ENCODE measurements at regions not wholly inside any gene's neighbourhood (a gene's known extent, or its start where the extent isn't known, plus 50 kb on each side); places are given as distances from the start of the nearest gene placed in this dataset.
"Not testable (repeated sequence)": the region's sequence is repeated elsewhere in the genome, so short reads cannot be mapped to it uniquely, and the experiment has no call there.

DNA sequence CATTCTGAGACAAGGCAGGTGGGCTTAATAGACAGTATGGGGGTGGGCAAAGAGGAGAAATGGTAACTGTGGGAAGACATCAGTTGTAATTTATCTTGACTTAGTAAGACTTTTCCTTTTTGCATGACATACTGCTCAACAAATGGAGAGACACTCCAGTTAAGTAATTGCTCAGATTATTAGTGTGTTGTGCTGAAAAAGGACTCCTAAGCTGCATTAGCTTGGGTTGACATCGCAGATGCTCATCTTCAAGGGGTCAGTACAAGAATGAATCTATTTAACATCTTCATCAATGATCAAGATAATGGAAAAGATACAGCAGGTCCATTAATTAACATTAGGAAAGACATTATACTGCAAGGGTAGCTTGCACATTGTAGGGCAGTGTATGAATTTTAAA lies 181.1 kb upstream of the ELAVL2 start:
- ChIA-PET POLR2A (no interaction called here), CTCF (no interaction called here)

DNA sequence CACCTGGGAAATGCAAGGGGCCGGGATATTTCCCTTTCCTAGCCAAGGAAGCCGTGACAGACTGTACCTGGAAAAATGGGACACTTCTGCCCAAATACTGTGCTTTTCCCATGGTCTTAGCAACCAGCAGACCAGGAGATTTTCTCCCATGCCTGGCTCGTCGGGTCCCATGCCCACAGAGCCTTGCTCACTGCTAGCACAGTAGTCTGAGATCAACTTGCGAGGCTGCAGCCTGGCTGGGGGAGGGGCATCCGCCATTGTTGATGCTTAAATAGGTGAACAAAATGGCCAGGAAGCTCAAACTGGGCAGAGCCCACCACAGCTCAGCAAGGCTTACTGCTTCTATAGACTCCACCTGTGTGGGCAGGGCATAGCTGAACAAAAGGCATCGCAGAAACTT lies 165.8 kb upstream of the ELAVL2 start:
- POLR2A ChIA-PET; DNase-seq (ENCODE audit: low read depth); H3K36me3 ChIP-seq (ENCODE audit: control insufficient read depth, insufficient read depth, low read length); H3K27me3 ChIP-seq (ENCODE audit: control insufficient read depth, insufficient read depth, low read length); H3K4me3 ChIP-seq (ENCODE audit: low read depth, low read length); CTCF ChIA-PET: not testable (repeated sequence)

More for the DNA sequence above, 181.1 kb upstream of the ELAVL2 start:
- TF ChIP-seq, protein P1, sequence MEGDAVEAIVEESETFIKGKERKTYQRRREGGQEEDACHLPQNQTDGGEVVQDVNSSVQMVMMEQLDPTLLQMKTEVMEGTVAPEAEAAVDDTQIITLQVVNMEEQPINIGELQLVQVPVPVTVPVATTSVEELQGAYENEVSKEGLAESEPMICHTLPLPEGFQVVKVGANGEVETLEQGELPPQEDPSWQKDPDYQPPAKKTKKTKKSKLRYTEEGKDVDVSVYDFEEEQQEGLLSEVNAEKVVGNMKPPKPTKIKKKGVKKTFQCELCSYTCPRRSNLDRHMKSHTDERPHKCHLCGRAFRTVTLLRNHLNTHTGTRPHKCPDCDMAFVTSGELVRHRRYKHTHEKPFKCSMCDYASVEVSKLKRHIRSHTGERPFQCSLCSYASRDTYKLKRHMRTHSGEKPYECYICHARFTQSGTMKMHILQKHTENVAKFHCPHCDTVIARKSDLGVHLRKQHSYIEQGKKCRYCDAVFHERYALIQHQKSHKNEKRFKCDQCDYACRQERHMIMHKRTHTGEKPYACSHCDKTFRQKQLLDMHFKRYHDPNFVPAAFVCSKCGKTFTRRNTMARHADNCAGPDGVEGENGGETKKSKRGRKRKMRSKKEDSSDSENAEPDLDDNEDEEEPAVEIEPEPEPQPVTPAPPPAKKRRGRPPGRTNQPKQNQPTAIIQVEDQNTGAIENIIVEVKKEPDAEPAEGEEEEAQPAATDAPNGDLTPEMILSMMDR (IDR thresholded peaks at IDR 0.05; ENCODE audit: insufficient read depth, low read depth, low read length), result no peak
- Histone ChIP-seq H3K36me3 (ENCODE audit: control insufficient read depth, insufficient read depth, low read length) (no peaks in the 10 kb centered on the region), H3K4me3 (ENCODE audit: low read depth, low read length) (no peak overlapping the region), H3K27me3 (ENCODE audit: control insufficient read depth, insufficient read depth, low read length) (no peaks in the 10 kb centered on the region)
- no peak for DNase-seq (ENCODE audit: low read depth)

DNA sequence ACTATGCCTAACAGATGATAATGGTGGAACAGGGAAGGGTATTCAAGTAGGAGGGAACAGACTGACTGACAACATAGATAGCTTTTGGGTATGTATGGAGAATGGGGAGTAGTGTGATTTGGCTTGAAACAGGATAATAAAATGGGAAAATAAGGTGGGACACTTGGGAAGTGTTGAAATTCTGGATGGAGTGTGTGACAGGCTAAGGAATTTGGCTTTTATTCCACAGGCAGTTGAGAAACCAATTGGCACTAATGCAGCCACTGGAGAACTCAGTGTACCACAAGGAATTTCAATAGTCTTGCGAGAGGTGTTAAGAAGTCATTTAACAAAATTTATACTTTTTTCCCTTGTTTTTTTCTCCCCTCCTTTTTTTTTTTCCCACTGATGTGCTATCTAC lies 153.5 kb upstream of the ELAVL2 start:
- no peak for DNase-seq (ENCODE audit: low read depth)
- ChIA-PET POLR2A (no interaction called here), CTCF (no interaction called here)
- Histone ChIP-seq H3K4me3 (ENCODE audit: low read depth, low read length) (no peak overlapping the region), H3K36me3 (ENCODE audit: control insufficient read depth, insufficient read depth, low read length) (no peaks in the 10 kb centered on the region), H3K27me3 (ENCODE audit: control insufficient read depth, insufficient read depth, low read length) (no peaks in the 10 kb centered on the region)
- TF ChIP-seq, protein P1 (IDR thresholded peaks at IDR 0.05; ENCODE audit: insufficient read depth, low read depth, low read length), result no peak

DNA sequence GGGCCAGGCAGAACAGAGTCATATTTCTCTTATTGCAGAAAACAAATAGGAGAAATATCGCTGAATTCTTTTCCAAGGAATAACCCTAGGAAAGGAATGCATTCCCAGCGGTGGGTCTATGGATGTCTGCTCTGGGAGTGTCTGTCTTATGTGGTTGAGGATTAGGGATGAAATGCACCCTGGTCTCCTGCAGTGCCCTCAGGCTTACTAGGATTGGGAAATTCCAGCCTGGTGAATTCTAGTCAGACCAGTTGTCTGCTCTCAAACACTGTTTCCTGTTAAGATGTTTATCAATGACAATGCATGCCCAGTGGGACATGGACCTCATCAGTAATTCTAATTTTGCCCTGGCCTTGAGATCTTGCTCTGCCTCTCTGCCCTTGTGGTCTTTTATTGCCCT lies 136.1 kb upstream of the ELAVL2 start:
- TF ChIP-seq, protein P1 (IDR thresholded peaks at IDR 0.05; ENCODE audit: insufficient read depth, low read depth, low read length), result no peak
- Histone ChIP-seq H3K4me3 (ENCODE audit: low read depth, low read length) (no peak overlapping the region), H3K36me3 (ENCODE audit: control insufficient read depth, insufficient read depth, low read length) (no peaks in the 10 kb centered on the region), H3K27me3 (ENCODE audit: control insufficient read depth, insufficient read depth, low read length) (no peaks in the 10 kb centered on the region)
- DNase-seq (ENCODE audit: low read depth), result no peak
- CTCF ChIA-PET, result no interaction called here
- POLR2A ChIA-PET, result no interaction called here

DNA sequence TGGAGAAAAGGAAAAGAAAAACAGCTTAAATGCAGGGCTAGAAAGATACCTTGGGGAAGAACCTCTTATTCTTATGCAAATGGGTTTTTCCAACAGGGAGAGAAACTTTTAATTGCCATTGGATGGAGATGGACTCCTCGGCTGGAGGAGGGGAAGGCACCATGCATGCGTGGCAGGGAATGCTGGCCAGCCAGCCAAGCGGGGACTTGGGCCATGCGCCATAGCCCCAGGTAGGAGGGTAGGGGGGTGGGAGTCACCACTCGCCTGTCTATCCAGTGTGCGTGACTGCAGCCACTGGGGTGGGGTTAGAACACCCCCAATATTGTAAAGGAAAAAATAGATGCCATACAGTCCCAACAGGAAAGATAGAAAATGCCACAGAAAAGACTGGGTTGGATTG lies 119.9 kb upstream of the ELAVL2 start:
- POLR2A ChIA-PET, result no interaction called here
- TF ChIP-seq, protein P1 (IDR thresholded peaks at IDR 0.05; ENCODE audit: insufficient read depth, low read depth, low read length), result no peak
- DNase-seq (ENCODE audit: low read depth), result no peak
- CTCF ChIA-PET, result no interaction called here
- no peaks in the 10 kb centered on the region for H3K27me3 ChIP-seq (ENCODE audit: control insufficient read depth, insufficient read depth, low read length)
- H3K4me3 ChIP-seq (ENCODE audit: low read depth, low read length), result no peak overlapping the region
- no peaks in the 10 kb centered on the region for H3K36me3 ChIP-seq (ENCODE audit: control insufficient read depth, insufficient read depth, low read length)

DNA sequence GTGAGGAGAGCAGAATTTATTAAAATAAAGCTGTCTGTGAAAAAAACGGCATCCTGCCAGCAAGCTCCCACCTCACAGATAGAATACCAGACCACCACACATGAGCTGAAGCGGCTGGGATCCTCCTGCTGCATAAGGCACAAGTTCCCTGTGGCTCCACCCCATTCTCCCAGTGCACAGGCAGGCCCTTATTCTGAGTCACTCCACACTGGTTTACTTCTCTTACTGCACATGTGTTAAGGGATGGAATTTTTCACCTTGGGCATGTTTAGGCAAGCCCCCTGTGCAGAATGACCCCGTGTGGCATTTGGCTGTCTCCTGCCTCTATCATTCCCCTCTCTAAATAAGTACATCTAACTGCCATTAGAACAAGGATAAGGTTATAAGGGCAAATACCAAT lies 115.0 kb upstream of the ELAVL2 start:
- no peak for DNase-seq (ENCODE audit: low read depth)
- CTCF ChIA-PET, result interaction anchor here (1.3 kb wide), 1 partner anchor 15 kb away, joined by 3 read pairs; no protein-coding TSS in a partner anchor
- H3K27me3 ChIP-seq (ENCODE audit: control insufficient read depth, insufficient read depth, low read length), result no peaks in the 10 kb centered on the region
- no peaks in the 10 kb centered on the region for H3K36me3 ChIP-seq (ENCODE audit: control insufficient read depth, insufficient read depth, low read length)
- no peak overlapping the region for H3K4me3 ChIP-seq (ENCODE audit: low read depth, low read length)
- TF ChIP-seq, protein P1 (IDR thresholded peaks at IDR 0.05; ENCODE audit: insufficient read depth, low read depth, low read length), result no peak
- POLR2A ChIA-PET, result no interaction called here

Measured in BJ (cell line).